Activated CD8-positive, alpha-beta T cell treated with anti-CD3 and anti-CD28 coated beads, Interleukin-2, amount 10 ng/mL, durations not matched to agents 7 days and 5 days (primary cell): ENCODE measurements at regions not wholly inside any gene's neighbourhood (a gene's known extent, or its start where the extent isn't known, plus 50 kb on each side); places are given as distances from the start of the nearest gene placed in this dataset.

ENCODE experiments used
- ATAC-seq: fragments of 150-1000 bp; cut with Tn5 transposase; one replicate; pipeline ENCODE4 v1.10.0; 2021; ENCODE audit warnings: moderate library complexity
- CTCF ChIA-PET: fragments of 350-600 bp; sonication (Branson Sonifier 250); formaldehyde crosslinking; loops from one replicate; lab custom pipeline; 2021; ENCODE audit warnings: antibody characterized with exemption; lab: Charles Lee
- POLR2A ChIA-PET: fragments of 350-600 bp; sonication (Branson Sonifier 250); formaldehyde crosslinking; loops from one replicate; lab custom pipeline; 2021; ENCODE audit warnings: antibody characterized with exemption; lab: Charles Lee
- DNase-seq: peaks from one replicate; pipeline ENCODE4 v3.0.0-alpha.2; 2020
- H3K27ac Mint-ChIP-seq: one replicate; pipeline ENCODE4 v1.8.0; 2021; ENCODE audit warnings: mild to moderate bottlenecking, mixed read lengths
- H3K27me3 Mint-ChIP-seq: one replicate; pipeline ENCODE4 v1.8.0; 2021; ENCODE audit warnings: low read depth, mixed read lengths
- H3K36me3 Mint-ChIP-seq: one replicate; pipeline ENCODE4 v1.8.0; 2021; ENCODE audit warnings: low read depth, mixed read lengths
- H3K4me1 Mint-ChIP-seq: one replicate; pipeline ENCODE4 v1.8.0; 2021; ENCODE audit warnings: low read depth, mixed read lengths
- H3K4me3 Mint-ChIP-seq: one replicate; pipeline ENCODE4 v1.8.0; 2021; ENCODE audit warnings: mild to moderate bottlenecking, mixed read lengths
- H3K9me3 Mint-ChIP-seq: one replicate; pipeline ENCODE4 v1.8.0; 2022; ENCODE audit warnings: mixed read lengths; ENCODE audit not compliant: insufficient read depth

GRCh38 chr18:10119528-10119927, 205.7 kb downstream of the VAPA start:
- ChIA-PET CTCF (no interaction called here), POLR2A (no interaction called here)
- H3K27me3 Mint-ChIP-seq = peaks cover 3% of the 10 kb centered on the region
- H3K4me1 Mint-ChIP-seq = no peaks in the 10 kb centered on the region
- no peak overlapping the region for H3K27ac Mint-ChIP-seq
- no peaks in the 10 kb centered on the region for H3K36me3 Mint-ChIP-seq
- H3K4me3 Mint-ChIP-seq = no peak overlapping the region
- H3K9me3 Mint-ChIP-seq = no peaks in the 10 kb centered on the region
- DNase-seq (no peak), ATAC-seq (no peak)

GRCh38 chr18:10119991-10120390, 206.2 kb downstream of the VAPA start:
- CTCF ChIA-PET = no interaction called here
- ATAC-seq (no peak), DNase-seq (no peak)
- H3K4me1 Mint-ChIP-seq = no peaks in the 10 kb centered on the region
- POLR2A ChIA-PET = no interaction called here
- H3K36me3 Mint-ChIP-seq = no peaks in the 10 kb centered on the region
- no peak overlapping the region for H3K4me3 Mint-ChIP-seq
- H3K27me3 Mint-ChIP-seq = peaks cover 3% of the 10 kb centered on the region
- no peaks in the 10 kb centered on the region for H3K9me3 Mint-ChIP-seq
- no peak overlapping the region for H3K27ac Mint-ChIP-seq

- ChIA-PET POLR2A (no interaction called here), CTCF (no interaction called here)
- ATAC-seq (no peak), DNase-seq (no peak)
- H3K27me3 Mint-ChIP-seq = peaks cover 3% of the 10 kb centered on the region
- no peaks in the 10 kb centered on the region for H3K4me1 Mint-ChIP-seq
- H3K9me3 Mint-ChIP-seq = no peaks in the 10 kb centered on the region
- H3K4me3 Mint-ChIP-seq = no peak overlapping the region
- no peak overlapping the region for H3K27ac Mint-ChIP-seq
- no peaks in the 10 kb centered on the region for H3K36me3 Mint-ChIP-seq
Measured at GRCh38 chr18:10120622-10121021, 206.8 kb downstream of the VAPA start.

GRCh38 chr18:10121028-10121427, 207.2 kb downstream of the VAPA start:
- Mint-ChIP-seq H3K4me3 (no peak overlapping the region), H3K36me3 (no peaks in the 10 kb centered on the region), H3K9me3 (no peaks in the 10 kb centered on the region), H3K27ac (no peak overlapping the region), H3K4me1 (no peaks in the 10 kb centered on the region), H3K27me3 (peaks cover 3% of the 10 kb centered on the region)
- CTCF ChIA-PET = no interaction called here
- ATAC-seq (no peak), DNase-seq (no peak)
- POLR2A ChIA-PET = no interaction called here

- CTCF ChIA-PET = no interaction called here
- Mint-ChIP-seq H3K9me3 (no peaks in the 10 kb centered on the region), H3K4me3 (no peak overlapping the region), H3K27ac (no peak overlapping the region), H3K27me3 (peaks cover 2% of the 10 kb centered on the region), H3K4me1 (no peaks in the 10 kb centered on the region), H3K36me3 (no peaks in the 10 kb centered on the region)
- ATAC-seq = no peak
- no peak for DNase-seq
- POLR2A ChIA-PET = no interaction called here
Measured at GRCh38 chr18:10121786-10122515, 208.1 kb downstream of the VAPA start.

- DNase-seq (no peak), ATAC-seq (no peak)
- CTCF ChIA-PET = no interaction called here
- Mint-ChIP-seq H3K4me1 (no peaks in the 10 kb centered on the region), H3K27me3 (peaks cover 4% of the 10 kb centered on the region), H3K36me3 (no peaks in the 10 kb centered on the region), H3K27ac (no peak overlapping the region), H3K4me3 (no peak overlapping the region), H3K9me3 (no peaks in the 10 kb centered on the region)
- POLR2A ChIA-PET = no interaction called here
Measured at GRCh38 chr18:10122988-10123950, 209.5 kb downstream of the VAPA start.

- H3K4me3 Mint-ChIP-seq = no peak overlapping the region
- no peaks in the 10 kb centered on the region for H3K9me3 Mint-ChIP-seq
- no peak for DNase-seq
Measured at GRCh38 chr18:10124071-10124470, 210.3 kb downstream of the VAPA start.

GRCh38 chr18:10124557-10124956, 210.7 kb downstream of the VAPA start:
- ChIA-PET POLR2A (no interaction called here), CTCF (no interaction called here)
- Mint-ChIP-seq H3K27me3 (peaks cover 4% of the 10 kb centered on the region), H3K9me3 (no peaks in the 10 kb centered on the region), H3K27ac (no peak overlapping the region), H3K4me1 (no peaks in the 10 kb centered on the region), H3K4me3 (no peak overlapping the region), H3K36me3 (no peaks in the 10 kb centered on the region)
- no peak for ATAC-seq
- DNase-seq = no peak

More at GRCh38 chr18:10124071-10124470, 210.3 kb downstream of the VAPA start:
- H3K27me3 Mint-ChIP-seq = peaks cover 4% of the 10 kb centered on the region
- ChIA-PET CTCF (no interaction called here), POLR2A (no interaction called here)
- no peaks in the 10 kb centered on the region for H3K36me3 Mint-ChIP-seq
- H3K4me1 Mint-ChIP-seq = no peaks in the 10 kb centered on the region
- no peak overlapping the region for H3K27ac Mint-ChIP-seq
- ATAC-seq = no peak

GRCh38 chr18:10124967-10125366, 211.2 kb downstream of the VAPA start:
- DNase-seq = no peak
- Mint-ChIP-seq H3K27me3 (peaks cover 4% of the 10 kb centered on the region), H3K36me3 (no peaks in the 10 kb centered on the region), H3K4me1 (no peaks in the 10 kb centered on the region), H3K9me3 (no peaks in the 10 kb centered on the region), H3K27ac (no peak overlapping the region), H3K4me3 (no peak overlapping the region)
- ChIA-PET POLR2A (no interaction called here), CTCF (no interaction called here)
- ATAC-seq = no peak

- ChIA-PET POLR2A (no interaction called here), CTCF (no interaction called here)
- no peak overlapping the region for H3K4me3 Mint-ChIP-seq
Measured at GRCh38 chr18:10127729-10128128, 213.9 kb downstream of the VAPA start.

GRCh38 chr18:10128921-10129501, 215.2 kb downstream of the VAPA start:
- no peak overlapping the region for H3K4me3 Mint-ChIP-seq
- CTCF ChIA-PET = interaction anchor here (1.6 kb wide), 1 partner anchor 157 kb away, joined by 3 read pairs; no protein-coding TSS in a partner anchor
- H3K4me1 Mint-ChIP-seq = peaks cover 3% of the 10 kb centered on the region
- H3K9me3 Mint-ChIP-seq = no peaks in the 10 kb centered on the region
- POLR2A ChIA-PET = no interaction called here
- DNase-seq (no peak), ATAC-seq (no peak)
- H3K27ac Mint-ChIP-seq = no peak overlapping the region
- H3K27me3 Mint-ChIP-seq = peaks cover 30% of the 10 kb centered on the region
- no peaks in the 10 kb centered on the region for H3K36me3 Mint-ChIP-seq

More at GRCh38 chr18:10127729-10128128, 213.9 kb downstream of the VAPA start:
- peaks cover 24% of the 10 kb centered on the region for H3K27me3 Mint-ChIP-seq
- H3K4me1 Mint-ChIP-seq = peaks cover 3% of the 10 kb centered on the region
- no peak overlapping the region for H3K27ac Mint-ChIP-seq
- no peaks in the 10 kb centered on the region for H3K36me3 Mint-ChIP-seq
- no peak for ATAC-seq
- H3K9me3 Mint-ChIP-seq = no peaks in the 10 kb centered on the region
- no peak for DNase-seq

GRCh38 chr18:10130606-10131005, 216.8 kb downstream of the VAPA start:
- Mint-ChIP-seq H3K4me1 (peaks cover 3% of the 10 kb centered on the region), H3K27me3 (peaks cover 30% of the 10 kb centered on the region), H3K36me3 (no peaks in the 10 kb centered on the region), H3K27ac (no peak overlapping the region), H3K4me3 (no peak overlapping the region), H3K9me3 (no peaks in the 10 kb centered on the region)
- ChIA-PET CTCF (no interaction called here), POLR2A (no interaction called here)
- DNase-seq = no peak
- no peak for ATAC-seq
